B cell (primary cell): ENCODE measurements at regions not wholly inside any gene's neighbourhood (a gene's known extent, or its start where the extent isn't known, plus 50 kb on each side); places are given as distances from the start of the nearest gene placed in this dataset.

Source experiments
- ATAC-seq: fragments of 200-7000 bp; cut with Tn5 transposase; one replicate; pipeline ENCODE4 v1.10.0; 2021; ENCODE audit warnings: low read depth, mild to moderate bottlenecking, moderate number of reproducible peaks, moderate library complexity
- CTCF ChIA-PET: fragments of 350-600 bp; sonication (Branson Sonifier 250); formaldehyde crosslinking; loops from one replicate; lab custom pipeline; 2021; ENCODE audit warnings: antibody characterized with exemption, inconsistent platforms; lab: Charles Lee
- POLR2A ChIA-PET: fragments of 350-600 bp; sonication (Branson Sonifier 250); formaldehyde crosslinking; loops from one replicate; lab custom pipeline; 2021; ENCODE audit warnings: antibody characterized with exemption; lab: Charles Lee
- DNase-seq: peaks from one replicate; pipeline ENCODE4 v3.0.0; 2013
- H2AFZ ChIP-seq: 2 replicates; pipeline ENCODE4 v1.6.1; 2012; ENCODE audit warnings: mild to moderate bottlenecking, low read depth, low read length; ENCODE audit not compliant: insufficient read depth, poor library complexity, severe bottlenecking
- H3K27ac ChIP-seq, 2 donors: 1 replicate in 1 of 2; 2 replicates in 1 of 2; pipeline ENCODE4 v1.5.1; 2012 to 2013; ENCODE audit warnings: low read length in 2 of 2, mild to moderate bottlenecking in 2 of 2, moderate library complexity in 1 of 2
- H3K27me3 ChIP-seq, 4 experiments: fragments of 200-600 bp in 1 of 4; sonication (generic) in 1 of 4; replicated peaks in 1 of 4; 1 replicate in 2 of 4; 2 replicates in 2 of 4; pipeline versions ENCODE4 v1.6.1 to v1.7.0; 2013 to 2016; ENCODE audit warnings: low read length in 3 of 4, mild to moderate bottlenecking in 2 of 4, mixed read lengths in 1 of 4, moderate library complexity in 1 of 4; ENCODE audit not compliant: insufficient read depth in 4 of 4, control insufficient read depth in 3 of 4; ENCODE audit errors: control extremely low read depth in 1 of 4
- H3K36me3 ChIP-seq, 2 experiments: replicated peaks in 1 of 2; 1 replicate in 1 of 2; 2 replicates in 1 of 2; pipeline versions ENCODE4 v1.6.1 to v1.7.1; 2013; ENCODE audit warnings: low read length in 1 of 2; ENCODE audit not compliant: insufficient read depth in 2 of 2, control insufficient read depth in 1 of 2; ENCODE audit errors: control extremely low read depth in 1 of 2, extremely low read depth in 1 of 2
- H3K4me1 ChIP-seq, 2 donors: fragments of 200-600 bp in 1 of 2; sonication (generic) in 1 of 2; 1 replicate in 1 of 2; 2 replicates in 1 of 2; pipeline versions ENCODE4 v1.5.1 to v1.6.1; 2013 to 2017; ENCODE audit warnings: low read length in 2 of 2; ENCODE audit not compliant: control insufficient read depth in 2 of 2, insufficient read depth in 2 of 2
- H3K4me2 ChIP-seq: replicated peaks from 2 replicates; pipeline ENCODE3; 2012; ENCODE audit warnings: mild to moderate bottlenecking, low read depth, low read length; ENCODE audit not compliant: poor library complexity, severe bottlenecking
- H3K4me3 ChIP-seq, 5 experiments: fragments of 200-600 bp in 1 of 5; sonication (generic) in 1 of 5; 1 replicate in 3 of 5; 2 replicates in 2 of 5; pipeline versions ENCODE4 v1.5.1 to v1.7.0; 2011 to 2016; ENCODE audit warnings: low read length in 4 of 5, mild to moderate bottlenecking in 4 of 5, low read depth in 2 of 5, control low read depth in 1 of 5, moderate library complexity in 1 of 5; ENCODE audit not compliant: insufficient read depth in 1 of 5; ENCODE audit errors: control extremely low read depth in 1 of 5, extremely low read depth in 1 of 5
- H3K79me2 ChIP-seq: fragments of 200-600 bp; sonication (generic); one replicate; pipeline ENCODE4 v1.6.0; 2016; ENCODE audit warnings: low read length; ENCODE audit not compliant: control insufficient read depth, insufficient read depth
- H3K9ac ChIP-seq: fragments of 200-600 bp; sonication (generic); 2 replicates; pipeline ENCODE4 v1.6.1; 2017; ENCODE audit warnings: mild to moderate bottlenecking, low read length, moderate library complexity
- H3K9me3 ChIP-seq, 3 donors: one replicate each; pipeline versions ENCODE4 v1.6.1 to v1.7.1; 2013; ENCODE audit warnings: low read length in 2 of 3; ENCODE audit not compliant: control insufficient read depth in 2 of 3, insufficient read depth in 1 of 3; ENCODE audit errors: control extremely low read depth in 1 of 3
- H4K20me1 ChIP-seq: 2 replicates; pipeline ENCODE4 v1.6.0; 2012; ENCODE audit warnings: mild to moderate bottlenecking, low read length; ENCODE audit not compliant: insufficient read depth, control insufficient read depth, poor library complexity, severe bottlenecking
- H3K27ac Mint-ChIP-seq: one replicate; pipeline ENCODE4 v1.8.0; 2021; ENCODE audit warnings: mixed read lengths
- H3K27me3 Mint-ChIP-seq: one replicate; pipeline ENCODE4 v1.8.0; 2021; ENCODE audit warnings: mixed read lengths
- H3K4me1 Mint-ChIP-seq: one replicate; pipeline ENCODE4 v1.8.0; 2021; ENCODE audit warnings: mixed read lengths
- H3K4me3 Mint-ChIP-seq: one replicate; pipeline ENCODE4 v1.8.0; 2021; ENCODE audit warnings: mixed read lengths
- H3K9me3 Mint-ChIP-seq: one replicate; pipeline ENCODE4 v1.8.0; 2022; ENCODE audit warnings: mixed read lengths; ENCODE audit not compliant: insufficient read depth
- EZH2 ChIP-seq: IDR thresholded peaks from 2 replicates; pipeline ENCODE4 v1.6.1; 2012; ENCODE audit warnings: borderline replicate concordance, low read depth, mild to moderate bottlenecking, moderate library complexity, low read length; ENCODE audit not compliant: insufficient read depth, poor library complexity, severe bottlenecking
- WGBS: methylation state at CpG from one replicate; pipeline ENCODE4 v1.1.5; 2013; ENCODE audit warnings: missing lambda C conversion rate; ENCODE audit not compliant: insufficient coverage; 5-methylcytosine and 5-hydroxymethylcytosine counted together
- intact Hi-C: fragments of 100-400 bp; cut with micrococcal nuclease; formaldehyde crosslinking; loops from one replicate; pipeline ENCODE4 v1.10.0; 2022
- TF ChIP-seq, protein P1 (sequence below): fragments of 200-600 bp; IDR thresholded peaks from one replicate; pipeline ENCODE4 v1.8.0; 2022; ENCODE audit warnings: antibody characterized with exemption, mild to moderate bottlenecking

- no peak overlapping the region for H3K4me3 Mint-ChIP-seq
- DNase-seq (no peak), ATAC-seq (no peak)
- H3K9ac ChIP-seq: no peak overlapping the region
- intact Hi-C loops: no loop called here
- H2AFZ ChIP-seq: no peak overlapping the region
- peaks cover 0 to 4% (median 0%) of the 10 kb centered on the region in 4 experiments for H3K27me3 ChIP-seq
- no peaks in the 10 kb centered on the region for H3K79me2 ChIP-seq
- no peaks in the 10 kb centered on the region for H3K4me1 ChIP-seq
- H3K4me2 ChIP-seq: no peak overlapping the region
- peaks cover 14% of the 10 kb centered on the region for H3K27me3 Mint-ChIP-seq
- POLR2A ChIA-PET: no interaction called here
- H3K9me3 ChIP-seq: no peaks in the 10 kb centered on the region
- no peaks in the 10 kb centered on the region for H3K4me1 Mint-ChIP-seq
- CTCF ChIA-PET: no interaction called here
- TF ChIP-seq EZH2: no peak
- TF ChIP-seq, protein P1, sequence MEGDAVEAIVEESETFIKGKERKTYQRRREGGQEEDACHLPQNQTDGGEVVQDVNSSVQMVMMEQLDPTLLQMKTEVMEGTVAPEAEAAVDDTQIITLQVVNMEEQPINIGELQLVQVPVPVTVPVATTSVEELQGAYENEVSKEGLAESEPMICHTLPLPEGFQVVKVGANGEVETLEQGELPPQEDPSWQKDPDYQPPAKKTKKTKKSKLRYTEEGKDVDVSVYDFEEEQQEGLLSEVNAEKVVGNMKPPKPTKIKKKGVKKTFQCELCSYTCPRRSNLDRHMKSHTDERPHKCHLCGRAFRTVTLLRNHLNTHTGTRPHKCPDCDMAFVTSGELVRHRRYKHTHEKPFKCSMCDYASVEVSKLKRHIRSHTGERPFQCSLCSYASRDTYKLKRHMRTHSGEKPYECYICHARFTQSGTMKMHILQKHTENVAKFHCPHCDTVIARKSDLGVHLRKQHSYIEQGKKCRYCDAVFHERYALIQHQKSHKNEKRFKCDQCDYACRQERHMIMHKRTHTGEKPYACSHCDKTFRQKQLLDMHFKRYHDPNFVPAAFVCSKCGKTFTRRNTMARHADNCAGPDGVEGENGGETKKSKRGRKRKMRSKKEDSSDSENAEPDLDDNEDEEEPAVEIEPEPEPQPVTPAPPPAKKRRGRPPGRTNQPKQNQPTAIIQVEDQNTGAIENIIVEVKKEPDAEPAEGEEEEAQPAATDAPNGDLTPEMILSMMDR: no peak
- no peaks in the 10 kb centered on the region for H3K9me3 Mint-ChIP-seq
- H3K36me3 ChIP-seq: no peaks in the 10 kb centered on the region
- no peak overlapping the region for H3K27ac Mint-ChIP-seq
- 69% methylated on average over 3 of the region's 7 CpGs for WGBS
- H3K27ac ChIP-seq: no peak overlapping the region
- H3K4me3 ChIP-seq: no peak overlapping the region
- H4K20me1 ChIP-seq: no peaks in the 10 kb centered on the region
These were observed 111.5 kb upstream of the SLCO3A1 start for GRCh38 chr15:91741986-91742385.

- Histone ChIP-seq H3K27me3 (no peaks in the 10 kb centered on the region), H4K20me1 (no peaks in the 10 kb centered on the region), H3K27ac (no peak overlapping the region), H3K9ac (no peak overlapping the region), H3K4me1 (no peaks in the 10 kb centered on the region), H3K79me2 (no peaks in the 10 kb centered on the region), H3K4me2 (no peak overlapping the region), H3K9me3 (peaks cover 0 to 8% (median 0%) of the 10 kb centered on the region in 3 donors), H3K4me3 (no peak overlapping the region), H3K36me3 (no peaks in the 10 kb centered on the region), H2AFZ (no peak overlapping the region)
- Mint-ChIP-seq H3K27ac (no peak overlapping the region), H3K27me3 (no peaks in the 10 kb centered on the region), H3K9me3 (no peaks in the 10 kb centered on the region), H3K4me3 (no peak overlapping the region), H3K4me1 (no peaks in the 10 kb centered on the region)
- intact Hi-C loops: no loop called here
- TF ChIP-seq, protein P1: no peak
- no peak for TF ChIP-seq EZH2
- ChIA-PET POLR2A (no interaction called here), CTCF (no interaction called here)
- WGBS: 60% methylated on average over 1 of the region's 2 CpGs
- DNase-seq: no peak
- no peak for ATAC-seq
These were observed 101.9 kb upstream of the SLCO3A1 start for GRCh38 chr15:91751611-91752010.
